HCT116 (cell line): ENCODE measurements at regions not wholly inside any gene's neighbourhood (a gene's known extent, or its start where the extent isn't known, plus 50 kb on each side); places are given as distances from the start of the nearest gene placed in this dataset.

Experiments
- ATAC-seq: fragments of 200-7000 bp; cut with Tn5 transposase; 2 replicates; pipeline ENCODE4 v1.9.1; 2020; ENCODE audit warnings: mild to moderate bottlenecking, moderate library complexity
- BruUV-seq: library from RNA; stranded (reverse); fragments of 400-500 nt; replicated peaks from 2 replicates; lab custom pipeline; 2021; lab: Mats Ljungman, UMichigan
- CTCF ChIA-PET: fragments of 300-600 bp; sonication (Branson Sonifier 250); formaldehyde crosslinking; loops from one replicate; lab custom pipeline; 2021; ENCODE audit warnings: antibody characterized with exemption; lab: Charles Lee
- POLR2A ChIA-PET: fragments of 300-600, 350-600 bp; sonication (Branson Sonifier 250); formaldehyde crosslinking; loops from one replicate; lab custom pipeline; 2021; ENCODE audit warnings: antibody characterized with exemption; lab: Charles Lee
- RAD21 ChIA-PET, 2 experiments: fragments of 300-600 bp; sonication (Branson Sonifier 250); formaldehyde crosslinking; loops; one replicate each; lab custom pipeline; 2023; ENCODE audit warnings: low total read pairs in 2 of 2; ENCODE audit not compliant: uncharacterized antibody in 2 of 2, unreplicated experiment in 2 of 2, low non-redundant PET in 1 of 2; lab: Charles Lee
- DNase-seq: peaks from one replicate; pipeline ENCODE4 v3.0.0-alpha.2; 2010; ENCODE audit warnings: low read depth, low spot score
- H2AFZ ChIP-seq: fragments of 200-600 bp; shearing (Covaris generic), sonication (generic); 2 replicates; pipeline ENCODE4 v1.6.1; 2017; ENCODE audit warnings: low read depth, mixed run types, mixed read lengths, antibody characterized with exemption, low read length; ENCODE audit not compliant: poor library complexity, severe bottlenecking
- H3K27ac ChIP-seq: 2 replicates; pipeline ENCODE4 v1.5.1; 2012; ENCODE audit warnings: low read depth, low read length
- H3K27me3 ChIP-seq: fragments of 200-600 bp; sonication (generic); 2 replicates; pipeline ENCODE4 v1.6.1; 2016; ENCODE audit warnings: mixed run types, low read length, mixed read lengths; ENCODE audit not compliant: insufficient read depth
- H3K36me3 ChIP-seq, 2 experiments: fragments of 200-500 bp in 1 of 2; fragments of 200-600 bp in 1 of 2; sonication (Bioruptor generic) in 1 of 2; sonication (generic) in 1 of 2; 2 replicates each; pipeline versions ENCODE4 v1.5.1 to v1.6.1; 2014 to 2016; ENCODE audit warnings: low read length in 2 of 2, inconsistent platforms in 1 of 2, mixed read lengths in 1 of 2, mixed run types in 1 of 2; ENCODE audit not compliant: insufficient read depth in 2 of 2, control insufficient read depth in 1 of 2
- H3K4me1 ChIP-seq, 2 experiments: fragments of 200-600 bp in 1 of 2; sonication (generic) in 1 of 2; 2 replicates each; pipeline versions ENCODE4 v1.5.1 to v1.6.1; 2012 to 2017; ENCODE audit warnings: low read length in 2 of 2, inconsistent platforms in 1 of 2, mild to moderate bottlenecking in 1 of 2, mixed read lengths in 1 of 2, mixed run types in 1 of 2, moderate library complexity in 1 of 2; ENCODE audit not compliant: insufficient read depth in 2 of 2, control insufficient read depth in 1 of 2
- H3K4me2 ChIP-seq: fragments of 200-600 bp; sonication (generic); 2 replicates; pipeline ENCODE4 v1.6.1; 2017; ENCODE audit warnings: mixed run types, low read length, mixed read lengths
- H3K4me3 ChIP-seq, 2 experiments: fragments of 200-600 bp in 1 of 2; sonication (generic) in 1 of 2; replicated peaks in 1 of 2; 2 replicates each; pipeline ENCODE4 v1.5.1; 2011 to 2016; ENCODE audit warnings: low read length in 2 of 2, control low read depth in 1 of 2, low read depth in 1 of 2, mild to moderate bottlenecking in 1 of 2, mixed read lengths in 1 of 2, mixed run types in 1 of 2
- H3K79me2 ChIP-seq: fragments of 200-600 bp; sonication (generic); 2 replicates; pipeline ENCODE4 v1.6.1; 2017; ENCODE audit warnings: mild to moderate bottlenecking, mixed run types, low read length, moderate library complexity, mixed read lengths; ENCODE audit not compliant: insufficient read depth
- H3K9ac ChIP-seq: fragments of 200-600 bp; sonication (generic); 2 replicates; pipeline ENCODE4 v1.6.1; 2016; ENCODE audit warnings: low read length, mixed read lengths
- H3K9me2 ChIP-seq: fragments of 200-600 bp; sonication (generic), shearing (Covaris generic); 2 replicates; pipeline ENCODE4 v1.6.1; 2017; ENCODE audit warnings: mixed run types, mild to moderate bottlenecking, moderate library complexity; ENCODE audit not compliant: insufficient read depth
- H3K9me3 ChIP-seq, 2 experiments: fragments of 200-500 bp in 1 of 2; fragments of 200-600 bp in 1 of 2; sonication (Bioruptor generic) in 1 of 2; sonication (generic) in 1 of 2; 2 replicates each; pipeline ENCODE4 v1.6.1; 2014 to 2017; ENCODE audit warnings: low read length in 2 of 2, mixed read lengths in 2 of 2, inconsistent platforms in 1 of 2, low read depth in 1 of 2, mild to moderate bottlenecking in 1 of 2, mixed run types in 1 of 2, moderate library complexity in 1 of 2; ENCODE audit not compliant: control insufficient read depth in 1 of 2, insufficient read depth in 1 of 2
- H4K20me1 ChIP-seq: fragments of 200-600 bp; sonication (generic), shearing (Covaris generic); 2 replicates; pipeline ENCODE4 v1.6.1; 2017; ENCODE audit warnings: mixed run types, mild to moderate bottlenecking, moderate library complexity; ENCODE audit not compliant: insufficient read depth
- ATF3 ChIP-seq: IDR thresholded peaks from 2 replicates; pipeline ENCODE4 v1.6.1; 2012
- CBX3 ChIP-seq: IDR thresholded peaks from 2 replicates; pipeline ENCODE4 v1.6.1; 2012; ENCODE audit warnings: low read depth
- CTCF ChIP-seq, 3 experiments: fragments of 200-600 bp in 1 of 3; sonication (generic) in 1 of 3; IDR thresholded peaks in 2 of 3; conservative IDR thresholded peaks in 1 of 3; 2 replicates each; pipeline ENCODE4 v1.5.1; 2012 to 2017; ENCODE audit warnings: low read depth in 2 of 3, low read length in 2 of 3, antibody characterized with exemption in 1 of 3, borderline replicate concordance in 1 of 3, control low read depth in 1 of 3, mild to moderate bottlenecking in 1 of 3, mixed read lengths in 1 of 3, mixed run types in 1 of 3, moderate library complexity in 1 of 3; ENCODE audit not compliant: insufficient read depth in 1 of 3
- EGR1 ChIP-seq: IDR thresholded peaks from 2 replicates; pipeline ENCODE4 v1.6.1; 2012; ENCODE audit warnings: low read depth
- FOSL1 ChIP-seq: IDR thresholded peaks from 2 replicates; pipeline ENCODE4 v1.6.1; 2012; ENCODE audit warnings: low read depth
- MAX ChIP-seq: IDR thresholded peaks from 2 replicates; pipeline ENCODE4 v1.6.1; 2012
- RAD21 ChIP-seq: IDR thresholded peaks from 2 replicates; pipeline ENCODE4 v1.6.1; 2012; ENCODE audit warnings: low read depth, mild to moderate bottlenecking
- SP1 ChIP-seq: IDR thresholded peaks from 2 replicates; pipeline ENCODE4 v1.6.1; 2012; ENCODE audit warnings: low read depth
- ZBTB33 ChIP-seq: IDR thresholded peaks from 2 replicates; pipeline ENCODE4 v1.6.1; 2011; ENCODE audit warnings: mild to moderate bottlenecking, low read length, moderate library complexity; ENCODE audit not compliant: insufficient replicate concordance; ENCODE audit errors: extremely low read depth
- intact Hi-C: fragments of 100-400 bp; cut with micrococcal nuclease; formaldehyde crosslinking; loops from 2 replicates; pipeline ENCODE4 v1.10.0; 2022

GRCh38 chr4:75146223-75146622, 213.3 kb downstream of the PARM1 start:
- Histone ChIP-seq H3K4me3 (no peak overlapping the region), H3K79me2 (no peaks in the 10 kb centered on the region), H3K36me3 (no peaks in the 10 kb centered on the region), H3K4me1 (no peaks in the 10 kb centered on the region), H3K27ac (no peak overlapping the region), H3K9me3 (no peaks in the 10 kb centered on the region), H3K4me2 (no peak overlapping the region), H3K9ac (no peak overlapping the region), H3K27me3 (no peaks in the 10 kb centered on the region), H2AFZ (no peak overlapping the region), H3K9me2 (no peaks in the 10 kb centered on the region; the same call in 1 of the 2 replicates), H4K20me1 (no peaks in the 10 kb centered on the region)
- ATAC-seq, result no peak
- DNase-seq, result no peak
- intact Hi-C loops, result no loop called here
- POLR2A ChIA-PET, result no interaction called here
- no peak for TF ChIP-seq SP1
- TF ChIP-seq ATF3, result no peak
- no peak for TF ChIP-seq CBX3
- TF ChIP-seq ZBTB33, result no peak
- TF ChIP-seq RAD21, result no peak
- TF ChIP-seq FOSL1, result no peak
- TF ChIP-seq EGR1, result no peak
- no peak for TF ChIP-seq MAX
- TF ChIP-seq CTCF (IDR thresholded peaks at IDR 0.05 in 2 of 3, conservative IDR thresholded peaks at IDR 0.05 in 1 of 3; ENCODE audit: borderline replicate concordance in 1 of 3, insufficient read depth in 1 of 3, low read depth in 2 of 3, low read length in 2 of 3), result no peak
- CTCF ChIA-PET, result no interaction called here
- no TSS peak for BruUV-seq
- RAD21 ChIA-PET, result no interaction called here
